GM18505 (cell line): ENCODE measurements at regions not wholly inside any gene's neighbourhood (a gene's known extent, or its start where the extent isn't known, plus 50 kb on each side); places are given as distances from the start of the nearest gene placed in this dataset.

Experiments used
- ATAC-seq: cut with Tn5 transposase; IDR thresholded peaks from one replicate; pipeline ENCODE4 v1.9.1; 2021; ENCODE audit not compliant: unreplicated experiment
- POLR2A ChIP-seq: IDR thresholded peaks from 4 replicates; pipeline ENCODE4 v1.6.1; 2011; ENCODE audit warnings: borderline replicate concordance; ENCODE audit not compliant: insufficient read depth, insufficient read length; ENCODE audit errors: extremely low read depth

GRCh38 chr5:54785729-54786591, 199.4 kb downstream of the ESM1 start:
- TF ChIP-seq POLR2A: no peak
- ATAC-seq: peak; percentile 74

GRCh38 chr5:54778783-54779182, 206.6 kb downstream of the ESM1 start:
- no peak for ATAC-seq
- TF ChIP-seq POLR2A: no peak

- ATAC-seq: no peak
- TF ChIP-seq POLR2A: no peak
Observed at GRCh38 chr5:54775645-54776044, 209.7 kb downstream of the ESM1 start.

GRCh38 chr5:54774281-54775170, 210.9 kb downstream of the ESM1 start:
- TF ChIP-seq POLR2A: no peak
- no peak for ATAC-seq

- ATAC-seq: no peak
Observed at GRCh38 chr5:54772684-54773083, 212.7 kb downstream of the ESM1 start.

GRCh38 chr5:54772231-54772630, 213.2 kb downstream of the ESM1 start:
- no peak for TF ChIP-seq POLR2A
- no peak for ATAC-seq

More at GRCh38 chr5:54772684-54773083, 212.7 kb downstream of the ESM1 start:
- no peak for TF ChIP-seq POLR2A

- no peak for ATAC-seq
- TF ChIP-seq POLR2A: no peak
Observed at GRCh38 chr5:54769746-54770145, 215.6 kb downstream of the ESM1 start.

GRCh38 chr5:54769072-54769471, 216.3 kb downstream of the ESM1 start:
- TF ChIP-seq POLR2A: no peak
- ATAC-seq: no peak

GRCh38 chr5:54766748-54767147, 218.6 kb downstream of the ESM1 start:
- no peak for TF ChIP-seq POLR2A
- no peak for ATAC-seq

- no peak for ATAC-seq
- TF ChIP-seq POLR2A: no peak
Observed at GRCh38 chr5:54765165-54766028, 220.0 kb downstream of the ESM1 start.

GRCh38 chr5:54764102-54765090, 221.0 kb downstream of the ESM1 start:
- ATAC-seq: no peak
- no peak for TF ChIP-seq POLR2A

- TF ChIP-seq POLR2A: no peak
- ATAC-seq: no peak
Observed at GRCh38 chr5:54761213-54761701, 224.1 kb downstream of the ESM1 start.
